ENCODE measurements at regions not wholly inside any gene's neighbourhood (a gene's known extent, or its start where the extent isn't known, plus 50 kb on each side); places are given as distances from the start of the nearest gene placed in this dataset.

GRCh38 chr14:98840091-98840490 lies 431.9 kb downstream of the BCL11B start:
- Mint-ChIP-seq H3K4me3 (no peak overlapping the region), H3K27me3 (no peaks in the 10 kb centered on the region), H3K27ac (no peak overlapping the region), H3K9me3 (peaks cover 5% of the 10 kb centered on the region), H3K36me3 (ENCODE audit: low read depth) (no peaks in the 10 kb centered on the region), H3K4me1 (no peaks in the 10 kb centered on the region)
- ChIA-PET CTCF (no interaction called here), POLR2A (no interaction called here)
- no peak for DNase-seq
- intact Hi-C loops (cut with micrococcal nuclease) = no loop called here
- ATAC-seq (ENCODE audit: low read depth) = no peak
- TF ChIP-seq, protein P1, sequence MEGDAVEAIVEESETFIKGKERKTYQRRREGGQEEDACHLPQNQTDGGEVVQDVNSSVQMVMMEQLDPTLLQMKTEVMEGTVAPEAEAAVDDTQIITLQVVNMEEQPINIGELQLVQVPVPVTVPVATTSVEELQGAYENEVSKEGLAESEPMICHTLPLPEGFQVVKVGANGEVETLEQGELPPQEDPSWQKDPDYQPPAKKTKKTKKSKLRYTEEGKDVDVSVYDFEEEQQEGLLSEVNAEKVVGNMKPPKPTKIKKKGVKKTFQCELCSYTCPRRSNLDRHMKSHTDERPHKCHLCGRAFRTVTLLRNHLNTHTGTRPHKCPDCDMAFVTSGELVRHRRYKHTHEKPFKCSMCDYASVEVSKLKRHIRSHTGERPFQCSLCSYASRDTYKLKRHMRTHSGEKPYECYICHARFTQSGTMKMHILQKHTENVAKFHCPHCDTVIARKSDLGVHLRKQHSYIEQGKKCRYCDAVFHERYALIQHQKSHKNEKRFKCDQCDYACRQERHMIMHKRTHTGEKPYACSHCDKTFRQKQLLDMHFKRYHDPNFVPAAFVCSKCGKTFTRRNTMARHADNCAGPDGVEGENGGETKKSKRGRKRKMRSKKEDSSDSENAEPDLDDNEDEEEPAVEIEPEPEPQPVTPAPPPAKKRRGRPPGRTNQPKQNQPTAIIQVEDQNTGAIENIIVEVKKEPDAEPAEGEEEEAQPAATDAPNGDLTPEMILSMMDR (IDR thresholded peaks at IDR 0.05) = no peak

GRCh38 chr14:98840511-98840910 lies 431.5 kb downstream of the BCL11B start:
- ChIA-PET POLR2A (no interaction called here), CTCF (no interaction called here)

DNA sequence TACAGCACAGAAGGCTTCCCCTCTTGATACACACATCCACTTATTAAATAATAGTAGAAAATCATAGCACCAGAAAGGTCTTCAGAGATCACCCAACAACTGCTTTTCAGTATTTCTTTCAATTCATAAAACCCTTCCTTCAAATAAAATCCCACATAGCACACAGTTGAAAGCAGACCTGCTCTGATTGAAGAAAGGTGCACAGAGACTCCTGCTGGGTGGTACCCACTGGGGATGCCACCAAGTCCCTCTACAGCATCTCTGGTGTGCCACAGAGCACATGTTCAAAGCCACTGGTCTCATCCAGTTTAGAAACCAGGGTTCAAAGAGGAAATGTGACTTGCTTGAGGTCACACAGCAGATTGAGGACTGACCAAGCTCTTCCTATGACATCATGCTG lies 427.5 kb downstream of the BCL11B start:
- H3K27me3 Mint-ChIP-seq = no peaks in the 10 kb centered on the region
- H3K4me1 Mint-ChIP-seq = no peaks in the 10 kb centered on the region
- DNase-seq (no peak), ATAC-seq (ENCODE audit: low read depth) (no peak)
- H3K9me3 Mint-ChIP-seq = peaks cover 8% of the 10 kb centered on the region
- TF ChIP-seq, protein P1 (IDR thresholded peaks at IDR 0.05) = no peak
- POLR2A ChIA-PET = no interaction called here
- no peak overlapping the region for H3K4me3 Mint-ChIP-seq
- intact Hi-C loops (cut with micrococcal nuclease) = no loop called here
- no peaks in the 10 kb centered on the region for H3K36me3 Mint-ChIP-seq (ENCODE audit: low read depth)
- CTCF ChIA-PET = no interaction called here
- no peak overlapping the region for H3K27ac Mint-ChIP-seq

More at GRCh38 chr14:98840511-98840910, 431.5 kb downstream of the BCL11B start:
- TF ChIP-seq, protein P1 (IDR thresholded peaks at IDR 0.05) = no peak
- no peaks in the 10 kb centered on the region for H3K27me3 Mint-ChIP-seq
- no peak overlapping the region for H3K4me3 Mint-ChIP-seq
- DNase-seq (no peak), ATAC-seq (ENCODE audit: low read depth) (no peak)
- no peaks in the 10 kb centered on the region for H3K4me1 Mint-ChIP-seq
- H3K9me3 Mint-ChIP-seq = peaks cover 5% of the 10 kb centered on the region
- intact Hi-C loops (cut with micrococcal nuclease) = no loop called here
- H3K36me3 Mint-ChIP-seq (ENCODE audit: low read depth) = no peaks in the 10 kb centered on the region
- no peak overlapping the region for H3K27ac Mint-ChIP-seq

DNA sequence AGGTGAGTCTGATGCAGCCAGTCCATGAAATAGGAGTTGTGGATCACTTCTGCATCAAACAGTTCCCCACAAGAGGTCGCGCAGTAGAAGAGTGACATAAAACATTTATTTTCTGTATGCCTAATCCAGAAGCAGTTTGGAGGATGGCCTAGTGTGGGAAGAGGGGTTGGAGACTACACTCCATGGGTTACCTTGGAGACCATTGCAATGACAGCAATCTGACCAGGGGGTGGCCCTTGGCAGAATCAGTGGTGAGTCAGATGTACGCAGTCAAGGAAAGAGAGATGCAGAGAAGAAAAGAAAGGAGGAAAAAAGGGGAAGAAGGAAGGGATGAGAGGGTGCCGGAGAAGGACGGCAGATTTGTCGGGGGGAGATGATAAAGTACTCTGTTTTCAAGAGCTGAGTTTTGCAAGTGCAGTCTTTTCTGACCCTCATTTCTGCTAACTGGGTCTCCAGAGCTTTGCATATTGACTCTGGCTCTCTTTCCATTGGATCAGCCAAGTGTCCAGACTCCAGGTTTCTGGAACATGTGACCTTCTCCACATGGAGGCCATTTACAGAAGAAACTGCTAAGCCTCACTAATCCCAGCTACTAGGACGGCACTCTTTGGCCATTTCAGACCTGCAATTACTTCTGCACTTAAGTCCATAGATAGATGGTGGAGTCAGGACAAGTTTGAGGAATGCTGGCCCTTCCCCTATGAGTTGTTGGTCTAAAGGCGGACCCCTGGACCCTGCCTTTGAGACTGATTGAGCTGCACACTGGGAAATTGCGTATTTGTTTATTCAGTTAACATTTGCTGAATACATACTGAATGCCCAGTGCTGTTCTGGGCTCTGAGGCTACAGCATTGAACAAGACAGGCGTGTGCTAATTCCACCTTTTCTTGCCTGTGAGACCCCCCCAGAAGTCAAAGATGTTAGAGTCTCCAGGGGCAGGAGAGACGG lies 424.2 kb downstream of the BCL11B start:
- ChIA-PET CTCF (no interaction called here), POLR2A (no interaction called here)
- DNase-seq (no peak), ATAC-seq (ENCODE audit: low read depth) (no peak)
- TF ChIP-seq, protein P1 (IDR thresholded peaks at IDR 0.05) = no peak
- no peaks in the 10 kb centered on the region for H3K4me1 Mint-ChIP-seq
- H3K27ac Mint-ChIP-seq = no peak overlapping the region
- H3K9me3 Mint-ChIP-seq = peaks cover 8% of the 10 kb centered on the region
- no peaks in the 10 kb centered on the region for H3K36me3 Mint-ChIP-seq (ENCODE audit: low read depth)
- no peaks in the 10 kb centered on the region for H3K27me3 Mint-ChIP-seq
- no peak overlapping the region for H3K4me3 Mint-ChIP-seq
- intact Hi-C loops (cut with micrococcal nuclease) = no loop called here

DNA sequence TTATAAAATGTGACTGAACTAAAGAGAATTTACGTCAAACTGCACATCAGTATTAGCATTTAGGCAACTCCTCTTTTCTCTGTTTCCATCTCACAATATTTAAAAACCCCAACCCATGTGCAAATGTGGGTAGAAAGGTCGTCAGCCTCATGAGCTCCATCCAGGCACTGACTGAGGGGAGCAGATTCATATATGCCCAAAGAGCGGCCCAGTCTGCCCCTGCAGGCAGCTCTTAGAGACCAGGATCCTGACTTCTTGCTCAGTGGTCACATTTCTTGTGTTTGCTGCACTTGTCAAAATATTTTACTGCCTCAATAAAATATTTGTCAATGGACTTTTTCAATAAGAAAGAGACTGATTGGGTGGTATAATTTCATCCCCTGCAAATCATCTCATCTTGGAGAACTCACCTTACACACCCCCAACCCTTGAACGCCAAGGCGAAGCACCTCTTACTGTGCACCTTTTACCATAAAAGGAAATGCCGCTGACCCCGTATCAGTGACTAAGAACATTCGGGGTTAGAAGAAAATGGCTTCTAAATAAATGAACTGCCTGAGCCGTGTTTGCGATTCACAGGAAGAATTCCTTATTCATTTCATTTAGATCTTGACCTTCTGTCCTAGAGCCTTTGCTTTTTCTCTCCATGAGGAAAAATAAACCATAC lies 418.8 kb downstream of the BCL11B start:
- H3K4me3 Mint-ChIP-seq = no peak overlapping the region
- H3K27ac Mint-ChIP-seq = no peak overlapping the region
- CTCF ChIA-PET = no interaction called here
- no peaks in the 10 kb centered on the region for H3K4me1 Mint-ChIP-seq
- intact Hi-C loops (cut with micrococcal nuclease) = no loop called here
- no peaks in the 10 kb centered on the region for H3K27me3 Mint-ChIP-seq
- POLR2A ChIA-PET = no interaction called here
- no peak for ATAC-seq (ENCODE audit: low read depth)
- TF ChIP-seq, protein P1 (IDR thresholded peaks at IDR 0.05) = no peak
- H3K36me3 Mint-ChIP-seq (ENCODE audit: low read depth) = no peaks in the 10 kb centered on the region
- no peak for DNase-seq
- H3K9me3 Mint-ChIP-seq = peaks cover 6% of the 10 kb centered on the region

All from activated B cell treated with CpG ODN at 0.5 μM for 24 hours (primary cell).